Germinal center (tissue), 1 donor: ENCODE measurements at regions not wholly inside any gene's neighbourhood (a gene's known extent, or its start where the extent isn't known, plus 50 kb on each side); places are given as distances from the start of the nearest gene placed in this dataset.
"Not testable (repeated sequence)": the region's sequence is repeated elsewhere in the genome, so short reads cannot be mapped to it uniquely, and the experiment has no call there.

Experiments
- DNase-seq: peaks from one replicate; pipeline ENCODE4 v3.0.0; 2012; ENCODE audit warnings: mixed read lengths, low spot score

- peak; percentile 32 for DNase-seq
These were observed 295.1 kb upstream of the SFSWAP start for GRCh38 chr12:131415781-131416180.

GRCh38 chr12:131418121-131418520 is 292.8 kb upstream of the SFSWAP start:
- no peak for DNase-seq

GRCh38 chr12:131418884-131419283 is 292.0 kb upstream of the SFSWAP start:
- no peak for DNase-seq

- DNase-seq: no peak
These were observed 289.9 kb upstream of the SFSWAP start for GRCh38 chr12:131420867-131421447.

GRCh38 chr12:131421509-131422186 is 289.2 kb upstream of the SFSWAP start:
- DNase-seq: no peak

- no peak for DNase-seq
These were observed 288.7 kb upstream of the SFSWAP start for GRCh38 chr12:131422187-131422520.

- DNase-seq: no peak
These were observed 288.1 kb upstream of the SFSWAP start for GRCh38 chr12:131422744-131423143.

GRCh38 chr12:131424270-131424669 is 286.6 kb upstream of the SFSWAP start:
- DNase-seq: no peak

- DNase-seq: no peak
These were observed 285.5 kb upstream of the SFSWAP start for GRCh38 chr12:131425112-131426075.

- no peak for DNase-seq
These were observed 282.7 kb upstream of the SFSWAP start for GRCh38 chr12:131428091-131428685.

- DNase-seq: not testable (repeated sequence)
These were observed 281.7 kb upstream of the SFSWAP start for GRCh38 chr12:131429221-131429620.

- DNase-seq: not testable (repeated sequence)
These were observed 281.2 kb upstream of the SFSWAP start for GRCh38 chr12:131429697-131430096.

GRCh38 chr12:131430158-131430742 is 280.6 kb upstream of the SFSWAP start:
- DNase-seq: no peak

- not testable (repeated sequence) for DNase-seq
These were observed 279.7 kb upstream of the SFSWAP start for GRCh38 chr12:131431126-131431655.

GRCh38 chr12:131432532-131433260 is 278.2 kb upstream of the SFSWAP start:
- no peak for DNase-seq

GRCh38 chr12:131434208-131435125 is 276.4 kb upstream of the SFSWAP start:
- DNase-seq: no peak

- DNase-seq: no peak
These were observed 273.8 kb upstream of the SFSWAP start for GRCh38 chr12:131436922-131437705.

GRCh38 chr12:131437706-131438492 is 273.0 kb upstream of the SFSWAP start:
- DNase-seq: no peak
